ENCODE measurements at regions not wholly inside any gene's neighbourhood (a gene's known extent, or its start where the extent isn't known, plus 50 kb on each side); places are given as distances from the start of the nearest gene placed in this dataset.

GRCh38 chr9:16128003-16128402 lies 575.2 kb downstream of the CCDC171 start:
- Histone ChIP-seq H3K4me1 (ENCODE audit: control insufficient read depth in 5 of 5, insufficient read depth in 5 of 5, low read length in 5 of 5) (no peaks in the 10 kb centered on the region), H3K36me3 (ENCODE audit: control insufficient read depth in 5 of 5, insufficient read depth in 5 of 5, low read length in 5 of 5) (no peaks in the 10 kb centered on the region), H3K4me3 (ENCODE audit: low read depth in 1 of 5, low read length in 5 of 5) (no peak overlapping the region), H3K27ac (ENCODE audit: low read depth, low read length) (no peak overlapping the region), H3K27me3 (ENCODE audit: control insufficient read depth in 5 of 5, insufficient read depth in 4 of 5, low read length in 5 of 5) (no peaks in the 10 kb centered on the region), H3K9ac (ENCODE audit: low read length in 5 of 5) (no peak overlapping the region), H3K9me3 (ENCODE audit: control insufficient read depth in 5 of 5, low read length in 5 of 5) (no peaks in the 10 kb centered on the region)

GRCh38 chr9:16131264-16131663 lies 578.4 kb downstream of the CCDC171 start:
- H3K9me3 ChIP-seq (ENCODE audit: control insufficient read depth in 5 of 5, low read length in 5 of 5) = no peaks in the 10 kb centered on the region
- no peak overlapping the region for H3K27ac ChIP-seq (ENCODE audit: low read depth, low read length)
- no peaks in the 10 kb centered on the region for H3K27me3 ChIP-seq (ENCODE audit: control insufficient read depth in 5 of 5, insufficient read depth in 4 of 5, low read length in 5 of 5)
- no peak overlapping the region for H3K9ac ChIP-seq (ENCODE audit: low read length in 5 of 5)
- H3K36me3 ChIP-seq (ENCODE audit: control insufficient read depth in 5 of 5, insufficient read depth in 5 of 5, low read length in 5 of 5) = no peaks in the 10 kb centered on the region
- no peak overlapping the region for H3K4me3 ChIP-seq (ENCODE audit: low read depth in 1 of 5, low read length in 5 of 5)
- peaks cover 0 to 9% (median 0%) of the 10 kb centered on the region in 5 donors for H3K4me1 ChIP-seq (ENCODE audit: control insufficient read depth in 5 of 5, insufficient read depth in 5 of 5, low read length in 5 of 5)

GRCh38 chr9:16132513-16132912 lies 579.7 kb downstream of the CCDC171 start:
- H3K4me1 ChIP-seq (ENCODE audit: control insufficient read depth in 5 of 5, insufficient read depth in 5 of 5, low read length in 5 of 5) = peaks cover 0 to 9% (median 0%) of the 10 kb centered on the region in 5 donors
- no peaks in the 10 kb centered on the region for H3K36me3 ChIP-seq (ENCODE audit: control insufficient read depth in 5 of 5, insufficient read depth in 5 of 5, low read length in 5 of 5)
- H3K9me3 ChIP-seq (ENCODE audit: control insufficient read depth in 5 of 5, low read length in 5 of 5) = no peaks in the 10 kb centered on the region
- H3K4me3 ChIP-seq (ENCODE audit: low read depth in 1 of 5, low read length in 5 of 5) = no peak overlapping the region
- no peaks in the 10 kb centered on the region for H3K27me3 ChIP-seq (ENCODE audit: control insufficient read depth in 5 of 5, insufficient read depth in 4 of 5, low read length in 5 of 5)
- no peak overlapping the region for H3K27ac ChIP-seq (ENCODE audit: low read depth, low read length)
- H3K9ac ChIP-seq (ENCODE audit: low read length in 5 of 5) = no peak overlapping the region

- H3K27ac ChIP-seq (ENCODE audit: low read depth, low read length) = no peak overlapping the region
- no peak overlapping the region for H3K4me3 ChIP-seq (ENCODE audit: low read depth in 1 of 5, low read length in 5 of 5)
- peaks cover 0 to 9% (median 0%) of the 10 kb centered on the region in 5 donors for H3K4me1 ChIP-seq (ENCODE audit: control insufficient read depth in 5 of 5, insufficient read depth in 5 of 5, low read length in 5 of 5)
- H3K36me3 ChIP-seq (ENCODE audit: control insufficient read depth in 5 of 5, insufficient read depth in 5 of 5, low read length in 5 of 5) = no peaks in the 10 kb centered on the region
- no peaks in the 10 kb centered on the region for H3K27me3 ChIP-seq (ENCODE audit: control insufficient read depth in 5 of 5, insufficient read depth in 4 of 5, low read length in 5 of 5)
- no peaks in the 10 kb centered on the region for H3K9me3 ChIP-seq (ENCODE audit: control insufficient read depth in 5 of 5, low read length in 5 of 5)
- H3K9ac ChIP-seq (ENCODE audit: low read length in 5 of 5) = no peak overlapping the region
These were observed 580.2 kb downstream of the CCDC171 start for GRCh38 chr9:16133032-16133431.

GRCh38 chr9:16133556-16134227 lies 580.8 kb downstream of the CCDC171 start:
- Histone ChIP-seq H3K27me3 (ENCODE audit: control insufficient read depth in 5 of 5, insufficient read depth in 4 of 5, low read length in 5 of 5) (no peaks in the 10 kb centered on the region), H3K4me1 (ENCODE audit: control insufficient read depth in 5 of 5, insufficient read depth in 5 of 5, low read length in 5 of 5) (peaks cover 0 to 9% (median 0%) of the 10 kb centered on the region in 5 donors), H3K4me3 (ENCODE audit: low read depth in 1 of 5, low read length in 5 of 5) (peak overlapping the region in 4 of 5 donors; percentile 29 to 52 (median 40)), H3K27ac (ENCODE audit: low read depth, low read length) (no peak overlapping the region), H3K9me3 (ENCODE audit: control insufficient read depth in 5 of 5, low read length in 5 of 5) (no peaks in the 10 kb centered on the region), H3K36me3 (ENCODE audit: control insufficient read depth in 5 of 5, insufficient read depth in 5 of 5, low read length in 5 of 5) (no peaks in the 10 kb centered on the region), H3K9ac (ENCODE audit: low read length in 5 of 5) (no peak overlapping the region)

- H3K27ac ChIP-seq (ENCODE audit: low read depth, low read length) = no peak overlapping the region
- H3K36me3 ChIP-seq (ENCODE audit: control insufficient read depth in 5 of 5, insufficient read depth in 5 of 5, low read length in 5 of 5) = no peaks in the 10 kb centered on the region
- H3K27me3 ChIP-seq (ENCODE audit: control insufficient read depth in 5 of 5, insufficient read depth in 4 of 5, low read length in 5 of 5) = no peaks in the 10 kb centered on the region
- peaks cover 0 to 9% (median 0%) of the 10 kb centered on the region in 5 donors for H3K4me1 ChIP-seq (ENCODE audit: control insufficient read depth in 5 of 5, insufficient read depth in 5 of 5, low read length in 5 of 5)
- H3K9ac ChIP-seq (ENCODE audit: low read length in 5 of 5) = no peak overlapping the region
- H3K4me3 ChIP-seq (ENCODE audit: low read depth in 1 of 5, low read length in 5 of 5) = no peak overlapping the region
- H3K9me3 ChIP-seq (ENCODE audit: control insufficient read depth in 5 of 5, low read length in 5 of 5) = no peaks in the 10 kb centered on the region
These were observed 581.5 kb downstream of the CCDC171 start for GRCh38 chr9:16134351-16134750.

- no peak overlapping the region for H3K9ac ChIP-seq (ENCODE audit: low read length in 5 of 5)
- H3K27ac ChIP-seq (ENCODE audit: low read depth, low read length) = no peak overlapping the region
- no peak overlapping the region for H3K4me3 ChIP-seq (ENCODE audit: low read depth in 1 of 5, low read length in 5 of 5)
- no peaks in the 10 kb centered on the region for H3K27me3 ChIP-seq (ENCODE audit: control insufficient read depth in 5 of 5, insufficient read depth in 4 of 5, low read length in 5 of 5)
- H3K9me3 ChIP-seq (ENCODE audit: control insufficient read depth in 5 of 5, low read length in 5 of 5) = no peaks in the 10 kb centered on the region
- H3K36me3 ChIP-seq (ENCODE audit: control insufficient read depth in 5 of 5, insufficient read depth in 5 of 5, low read length in 5 of 5) = no peaks in the 10 kb centered on the region
- peaks cover 0 to 9% (median 0%) of the 10 kb centered on the region in 5 donors for H3K4me1 ChIP-seq (ENCODE audit: control insufficient read depth in 5 of 5, insufficient read depth in 5 of 5, low read length in 5 of 5)
These were observed 583.1 kb downstream of the CCDC171 start for GRCh38 chr9:16135968-16136367.

- H3K27ac ChIP-seq (ENCODE audit: low read depth, low read length) = no peak overlapping the region
- no peaks in the 10 kb centered on the region for H3K9me3 ChIP-seq (ENCODE audit: control insufficient read depth in 5 of 5, low read length in 5 of 5)
- H3K27me3 ChIP-seq (ENCODE audit: control insufficient read depth in 5 of 5, insufficient read depth in 4 of 5, low read length in 5 of 5) = no peaks in the 10 kb centered on the region
- peaks cover 0 to 9% (median 0%) of the 10 kb centered on the region in 5 donors for H3K4me1 ChIP-seq (ENCODE audit: control insufficient read depth in 5 of 5, insufficient read depth in 5 of 5, low read length in 5 of 5)
- no peak overlapping the region for H3K9ac ChIP-seq (ENCODE audit: low read length in 5 of 5)
- H3K36me3 ChIP-seq (ENCODE audit: control insufficient read depth in 5 of 5, insufficient read depth in 5 of 5, low read length in 5 of 5) = no peaks in the 10 kb centered on the region
- no peak overlapping the region for H3K4me3 ChIP-seq (ENCODE audit: low read depth in 1 of 5, low read length in 5 of 5)
These were observed 583.6 kb downstream of the CCDC171 start for GRCh38 chr9:16136451-16136850.

- H3K4me1 ChIP-seq (ENCODE audit: control insufficient read depth in 5 of 5, insufficient read depth in 5 of 5, low read length in 5 of 5) = peaks cover 0 to 9% (median 0%) of the 10 kb centered on the region in 5 donors
- H3K27me3 ChIP-seq (ENCODE audit: control insufficient read depth in 5 of 5, insufficient read depth in 4 of 5, low read length in 5 of 5) = no peaks in the 10 kb centered on the region
- H3K4me3 ChIP-seq (ENCODE audit: low read depth in 1 of 5, low read length in 5 of 5) = no peak overlapping the region
- H3K9ac ChIP-seq (ENCODE audit: low read length in 5 of 5) = no peak overlapping the region
- H3K36me3 ChIP-seq (ENCODE audit: control insufficient read depth in 5 of 5, insufficient read depth in 5 of 5, low read length in 5 of 5) = no peaks in the 10 kb centered on the region
- no peaks in the 10 kb centered on the region for H3K9me3 ChIP-seq (ENCODE audit: control insufficient read depth in 5 of 5, low read length in 5 of 5)
- no peak overlapping the region for H3K27ac ChIP-seq (ENCODE audit: low read depth, low read length)
These were observed 584.1 kb downstream of the CCDC171 start for GRCh38 chr9:16136961-16137360.

- Histone ChIP-seq H3K27ac (ENCODE audit: low read depth, low read length) (no peak overlapping the region), H3K4me3 (ENCODE audit: low read depth in 1 of 5, low read length in 5 of 5) (no peak overlapping the region), H3K9me3 (ENCODE audit: control insufficient read depth in 5 of 5, low read length in 5 of 5) (no peaks in the 10 kb centered on the region), H3K4me1 (ENCODE audit: control insufficient read depth in 5 of 5, insufficient read depth in 5 of 5, low read length in 5 of 5) (peaks cover 0 to 3% (median 0%) of the 10 kb centered on the region in 5 donors), H3K9ac (ENCODE audit: low read length in 5 of 5) (no peak overlapping the region), H3K36me3 (ENCODE audit: control insufficient read depth in 5 of 5, insufficient read depth in 5 of 5, low read length in 5 of 5) (no peaks in the 10 kb centered on the region), H3K27me3 (ENCODE audit: control insufficient read depth in 5 of 5, insufficient read depth in 4 of 5, low read length in 5 of 5) (no peaks in the 10 kb centered on the region)
These were observed 586.0 kb downstream of the CCDC171 start for GRCh38 chr9:16138561-16139491.
